ENCODE measurements at regions not wholly inside any gene's neighbourhood (a gene's known extent, or its start where the extent isn't known, plus 50 kb on each side); places are given as distances from the start of the nearest gene placed in this dataset.

GRCh38 chr7:142585425-142585824, 163.8 kb upstream of the PRSS1 start:
- TF ChIP-seq CTCF (IDR thresholded peaks at IDR 0.05) (no peak), POLR2AphosphoS5 (IDR thresholded peaks at IDR 0.05) (no peak), POLR2A (IDR thresholded peaks at IDR 0.05) (no peak)

Data from breast epithelium (tissue), 3 donors.